Astrocyte (in vitro differentiated cells and primary cell): ENCODE measurements at regions not wholly inside any gene's neighbourhood (a gene's known extent, or its start where the extent isn't known, plus 50 kb on each side); places are given as distances from the start of the nearest gene placed in this dataset.

ENCODE experiments used
- CTCF ChIP-seq: IDR thresholded peaks from 2 replicates; pipeline ENCODE4 v1.5.1; 2011; ENCODE audit warnings: low read depth, mild to moderate bottlenecking, inconsistent platforms, low read length, moderate library complexity; ENCODE audit not compliant: insufficient read depth
- EZH2 ChIP-seq: IDR thresholded peaks from 2 replicates; pipeline ENCODE4 v1.6.1; 2012; ENCODE audit warnings: mild to moderate bottlenecking, low read length, inconsistent platforms; ENCODE audit not compliant: insufficient read depth

- TF ChIP-seq CTCF, result no peak
- TF ChIP-seq EZH2, result no peak
Measured at GRCh38 chr14:85169381-85169780, 360.6 kb upstream of the FLRT2 start.
